HG02642 (cell line): ENCODE measurements at regions not wholly inside any gene's neighbourhood (a gene's known extent, or its start where the extent isn't known, plus 50 kb on each side); places are given as distances from the start of the nearest gene placed in this dataset.

Experiments
- ATAC-seq: cut with Tn5 transposase; IDR thresholded peaks from one replicate; pipeline ENCODE4 v1.9.1; 2021; ENCODE audit warnings: mild to moderate bottlenecking; ENCODE audit not compliant: unreplicated experiment, poor library complexity

- ATAC-seq = no peak
These were observed 66.9 kb upstream of the CDH4 start for GRCh38 chr20:61185181-61185580.

- no peak for ATAC-seq
These were observed 66.0 kb upstream of the CDH4 start for GRCh38 chr20:61185841-61186601.

- ATAC-seq = no peak
These were observed 65.1 kb upstream of the CDH4 start for GRCh38 chr20:61186771-61187472.

GRCh38 chr20:61189534-61189933, 62.5 kb upstream of the CDH4 start:
- no peak for ATAC-seq

GRCh38 chr20:61191096-61191495, 61.0 kb upstream of the CDH4 start:
- no peak for ATAC-seq

- no peak for ATAC-seq
These were observed 59.6 kb upstream of the CDH4 start for GRCh38 chr20:61192337-61192950.

- ATAC-seq = no peak
These were observed 58.9 kb upstream of the CDH4 start for GRCh38 chr20:61193164-61193563.
